ENCODE measurements at regions not wholly inside any gene's neighbourhood (a gene's known extent, or its start where the extent isn't known, plus 50 kb on each side); places are given as distances from the start of the nearest gene placed in this dataset.

- Histone ChIP-seq H3K27me3 (ENCODE audit: insufficient read depth) (peaks cover 15% of the 10 kb centered on the region), H3K4me3 (no peak overlapping the region), H4K20me1 (replicated peaks; ENCODE audit: insufficient read depth) (peaks cover 10% of the 10 kb centered on the region), H3K79me2 (replicated peaks; ENCODE audit: insufficient read depth) (peaks cover 14% of the 10 kb centered on the region), H3K4me2 (no peak overlapping the region), H3K27ac (ENCODE audit: low read depth) (no peak overlapping the region), H2AFZ (no peak overlapping the region), H3K4me1 (ENCODE audit: insufficient read depth) (peaks cover 22% of the 10 kb centered on the region), H3K9me2 (ENCODE audit: insufficient read depth) (no peaks in the 10 kb centered on the region), H3K36me3 (ENCODE audit: insufficient read depth) (no peaks in the 10 kb centered on the region), H3F3A (replicated peaks; ENCODE audit: low read depth) (no peaks in the 10 kb centered on the region)
- peaks cover 16% of the 10 kb centered on the region for H3K27me3 Mint-ChIP-seq (ENCODE audit: insufficient read depth, low read depth, poor library complexity)
- no peak overlapping the region for H3K4me3 Mint-ChIP-seq
- peaks cover 23% of the 10 kb centered on the region for H3K4me1 Mint-ChIP-seq
- H3K27ac Mint-ChIP-seq = no peak overlapping the region
- ATAC-seq = no peak
- DNase-seq (ENCODE audit: low spot score) = no peak
- TF ChIP-seq POLR2AphosphoS5 (IDR thresholded peaks at IDR 0.05; ENCODE audit: low read depth) = no peak
- TF ChIP-seq JUNB (IDR thresholded peaks at IDR 0.05; ENCODE audit: unreplicated experiment) = no peak
- TF ChIP-seq ETS1 (IDR thresholded peaks at IDR 0.05) = no peak
- TF ChIP-seq EZH2 (IDR thresholded peaks at IDR 0.05; ENCODE audit: low read depth, unreplicated experiment) = no peak
- no peak for TF ChIP-seq CTCF (conservative IDR thresholded peaks at IDR 0.05; ENCODE audit: low read depth in 2 of 2)
- no peak for TF ChIP-seq NANOG (IDR thresholded peaks at IDR 0.05; ENCODE audit: borderline replicate concordance)
- no peak for TF ChIP-seq ZNF331 (CRISPR knock-in tag; IDR thresholded peaks at IDR 0.05; ENCODE audit: low read depth)
- TF ChIP-seq STAT1 (IDR thresholded peaks at IDR 0.05; ENCODE audit: unreplicated experiment) = no peak
- TF ChIP-seq ZNF114 (CRISPR knock-in tag; IDR thresholded peaks at IDR 0.05) = no peak
- no peak for TF ChIP-seq REST (IDR thresholded peaks at IDR 0.05; ENCODE audit: unreplicated experiment)
- no peak for TF ChIP-seq CREB1 (CRISPR knock-in tag; IDR thresholded peaks at IDR 0.05; ENCODE audit: low read depth)
- TF ChIP-seq ZNF462 (CRISPR knock-in tag; IDR thresholded peaks at IDR 0.05) = no peak
- no peak for TF ChIP-seq EZH2phosphoT487 (IDR thresholded peaks at IDR 0.05; ENCODE audit: unreplicated experiment)
- H3K9me3 Mint-ChIP-seq = no peaks in the 10 kb centered on the region
- H3K36me3 Mint-ChIP-seq (ENCODE audit: low read depth) = no peaks in the 10 kb centered on the region; the same call in 2 of the 3 replicates
Observed at GRCh38 chr2:134117676-134118075, 136.2 kb upstream of the MGAT5 start.

Measured in GM23338 (cell line).